SKM-1 treated with dmso at 0.1 percent for 144 hours (cell line): ENCODE measurements at regions not wholly inside any gene's neighbourhood (a gene's known extent, or its start where the extent isn't known, plus 50 kb on each side); places are given as distances from the start of the nearest gene placed in this dataset.
"Not testable (repeated sequence)": the region's sequence is repeated elsewhere in the genome, so short reads cannot be mapped to it uniquely, and the experiment has no call there.

Experiments
- DNase-seq: peaks from one replicate; lab custom pipeline; 2025; ENCODE audit not compliant: unreplicated experiment; lab: John Stamatoyannopoulos, UW

- DNase-seq, result no peak
Observed at GRCh38 chr7:85376589-85376988, 189.7 kb upstream of the SEMA3D start.

- DNase-seq, result no peak
Observed at GRCh38 chr7:85356916-85357315, 170.1 kb upstream of the SEMA3D start.

GRCh38 chr7:85343484-85343883 lies 156.6 kb upstream of the SEMA3D start:
- DNase-seq, result no peak

GRCh38 chr7:85342781-85343180 lies 155.9 kb upstream of the SEMA3D start:
- no peak for DNase-seq

- DNase-seq, result no peak
Observed at GRCh38 chr7:85341973-85342372, 155.1 kb upstream of the SEMA3D start.

- no peak for DNase-seq
Observed at GRCh38 chr7:85341121-85341520, 154.3 kb upstream of the SEMA3D start.

GRCh38 chr7:85336086-85336485 lies 149.2 kb upstream of the SEMA3D start:
- DNase-seq, result no peak

- not testable (repeated sequence) for DNase-seq
Observed at GRCh38 chr7:85335113-85335512, 148.3 kb upstream of the SEMA3D start.

- DNase-seq, result no peak
Observed at GRCh38 chr7:85328456-85328998, 141.7 kb upstream of the SEMA3D start.

- no peak for DNase-seq
Observed at GRCh38 chr7:85324145-85324799, 137.4 kb upstream of the SEMA3D start.

- DNase-seq, result no peak
Observed at GRCh38 chr7:85322252-85322651, 135.4 kb upstream of the SEMA3D start.

GRCh38 chr7:85320699-85321476 lies 134.0 kb upstream of the SEMA3D start:
- DNase-seq, result no peak

GRCh38 chr7:85316489-85316888 lies 129.6 kb upstream of the SEMA3D start:
- no peak for DNase-seq

GRCh38 chr7:85310301-85310700 lies 123.4 kb upstream of the SEMA3D start:
- DNase-seq, result no peak

GRCh38 chr7:85306115-85306514 lies 119.3 kb upstream of the SEMA3D start:
- no peak for DNase-seq

- no peak for DNase-seq
Observed at GRCh38 chr7:85294176-85294575, 107.3 kb upstream of the SEMA3D start.

- DNase-seq, result no peak
Observed at GRCh38 chr7:85292908-85293576, 106.2 kb upstream of the SEMA3D start.

- peak; percentile 62 for DNase-seq
Observed at GRCh38 chr7:85290269-85290668, 103.4 kb upstream of the SEMA3D start.

GRCh38 chr7:85289279-85289678 lies 102.4 kb upstream of the SEMA3D start:
- no peak for DNase-seq

GRCh38 chr7:85287106-85287825 lies 100.4 kb upstream of the SEMA3D start:
- DNase-seq, result no peak

- no peak for DNase-seq
Observed at GRCh38 chr7:85286446-85286845, 99.6 kb upstream of the SEMA3D start.
